ENCODE measurements at regions not wholly inside any gene's neighbourhood (a gene's known extent, or its start where the extent isn't known, plus 50 kb on each side); places are given as distances from the start of the nearest gene placed in this dataset.
"Not testable (repeated sequence)": the region's sequence is repeated elsewhere in the genome, so short reads cannot be mapped to it uniquely, and the experiment has no call there.

- CTCF ChIA-PET = no interaction called here
Observed at GRCh38 chr20:43328697-43329096, 129.0 kb upstream of the SRSF6 start.

GRCh38 chr20:43327234-43327633 lies 130.5 kb upstream of the SRSF6 start:
- H3K36me3 ChIP-seq (ENCODE audit: control insufficient read depth, insufficient read depth, low read length); CTCF ChIA-PET; H3K27me3 ChIP-seq (ENCODE audit: control insufficient read depth, insufficient read depth, low read length); H3K4me3 ChIP-seq (ENCODE audit: low read depth, low read length); DNase-seq (ENCODE audit: low read depth); POLR2A ChIA-PET: not testable (repeated sequence)

More at GRCh38 chr20:43328697-43329096, 129.0 kb upstream of the SRSF6 start:
- TF ChIP-seq CTCF (IDR thresholded peaks at IDR 0.05; ENCODE audit: insufficient read depth, low read depth, low read length) = no peak
- DNase-seq (ENCODE audit: low read depth) = no peak
- POLR2A ChIA-PET = no interaction called here
- Histone ChIP-seq H3K36me3 (ENCODE audit: control insufficient read depth, insufficient read depth, low read length) (no peaks in the 10 kb centered on the region), H3K27me3 (ENCODE audit: control insufficient read depth, insufficient read depth, low read length) (no peaks in the 10 kb centered on the region), H3K4me3 (ENCODE audit: low read depth, low read length) (no peak overlapping the region)

GRCh38 chr20:43325926-43326325 lies 131.8 kb upstream of the SRSF6 start:
- DNase-seq (ENCODE audit: low read depth) = no peak
- H3K27me3 ChIP-seq (ENCODE audit: control insufficient read depth, insufficient read depth, low read length) = no peaks in the 10 kb centered on the region
- no peak for TF ChIP-seq CTCF (IDR thresholded peaks at IDR 0.05; ENCODE audit: insufficient read depth, low read depth, low read length)
- POLR2A ChIA-PET = no interaction called here
- no peaks in the 10 kb centered on the region for H3K36me3 ChIP-seq (ENCODE audit: control insufficient read depth, insufficient read depth, low read length)
- no peak overlapping the region for H3K4me3 ChIP-seq (ENCODE audit: low read depth, low read length)
- CTCF ChIA-PET = no interaction called here

GRCh38 chr20:43323592-43323991 lies 133.9 kb upstream of the PTPRT start:
- CTCF ChIA-PET = no interaction called here
- no peak overlapping the region for H3K4me3 ChIP-seq (ENCODE audit: low read depth, low read length)
- H3K27me3 ChIP-seq (ENCODE audit: control insufficient read depth, insufficient read depth, low read length) = no peaks in the 10 kb centered on the region
- no peaks in the 10 kb centered on the region for H3K36me3 ChIP-seq (ENCODE audit: control insufficient read depth, insufficient read depth, low read length)
- POLR2A ChIA-PET = no interaction called here
- no peak for TF ChIP-seq CTCF (IDR thresholded peaks at IDR 0.05; ENCODE audit: insufficient read depth, low read depth, low read length)
- DNase-seq (ENCODE audit: low read depth) = no peak

GRCh38 chr20:43322851-43323250 lies 133.1 kb upstream of the PTPRT start:
- Histone ChIP-seq H3K36me3 (ENCODE audit: control insufficient read depth, insufficient read depth, low read length) (no peaks in the 10 kb centered on the region), H3K4me3 (ENCODE audit: low read depth, low read length) (no peak overlapping the region), H3K27me3 (ENCODE audit: control insufficient read depth, insufficient read depth, low read length) (no peaks in the 10 kb centered on the region)
- ChIA-PET CTCF (no interaction called here), POLR2A (no interaction called here)
- DNase-seq (ENCODE audit: low read depth) = no peak
- no peak for TF ChIP-seq CTCF (IDR thresholded peaks at IDR 0.05; ENCODE audit: insufficient read depth, low read depth, low read length)

GRCh38 chr20:43320536-43320935 lies 130.8 kb upstream of the PTPRT start:
- H3K27me3 ChIP-seq (ENCODE audit: control insufficient read depth, insufficient read depth, low read length) = no peaks in the 10 kb centered on the region
- ChIA-PET CTCF (no interaction called here), POLR2A (no interaction called here)
- no peaks in the 10 kb centered on the region for H3K36me3 ChIP-seq (ENCODE audit: control insufficient read depth, insufficient read depth, low read length)
- no peak for DNase-seq (ENCODE audit: low read depth)
- TF ChIP-seq CTCF (IDR thresholded peaks at IDR 0.05; ENCODE audit: insufficient read depth, low read depth, low read length) = no peak
- no peak overlapping the region for H3K4me3 ChIP-seq (ENCODE audit: low read depth, low read length)
